GM18499 (cell line): ENCODE measurements at regions not wholly inside any gene's neighbourhood (a gene's known extent, or its start where the extent isn't known, plus 50 kb on each side); places are given as distances from the start of the nearest gene placed in this dataset.

ENCODE experiments used
- ATAC-seq: cut with Tn5 transposase; IDR thresholded peaks from one replicate; pipeline ENCODE4 v1.9.1; 2021; ENCODE audit warnings: moderate number of reproducible peaks; ENCODE audit not compliant: insufficient read depth, unreplicated experiment

DNA sequence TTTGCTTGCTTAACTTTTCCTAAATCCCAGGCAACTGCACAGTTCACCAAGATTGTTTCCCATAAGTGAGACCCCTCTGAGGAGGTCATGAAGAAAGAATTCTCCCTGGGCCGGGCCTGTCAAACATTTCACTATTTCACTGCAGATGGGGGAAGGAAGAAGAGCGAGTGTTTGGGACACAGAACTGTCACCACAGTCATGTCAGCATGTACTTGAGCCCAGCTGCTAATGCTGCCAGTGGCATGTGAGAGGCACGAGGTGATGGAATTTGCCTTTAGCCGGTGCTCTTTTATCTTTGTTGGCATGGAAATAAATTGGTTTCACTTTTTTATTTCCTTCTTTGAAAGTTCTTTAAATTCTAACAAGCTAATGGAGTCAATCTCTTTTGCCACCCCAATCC is 277.9 kb upstream of the GADL1 start:
- ATAC-seq: no peak

DNA sequence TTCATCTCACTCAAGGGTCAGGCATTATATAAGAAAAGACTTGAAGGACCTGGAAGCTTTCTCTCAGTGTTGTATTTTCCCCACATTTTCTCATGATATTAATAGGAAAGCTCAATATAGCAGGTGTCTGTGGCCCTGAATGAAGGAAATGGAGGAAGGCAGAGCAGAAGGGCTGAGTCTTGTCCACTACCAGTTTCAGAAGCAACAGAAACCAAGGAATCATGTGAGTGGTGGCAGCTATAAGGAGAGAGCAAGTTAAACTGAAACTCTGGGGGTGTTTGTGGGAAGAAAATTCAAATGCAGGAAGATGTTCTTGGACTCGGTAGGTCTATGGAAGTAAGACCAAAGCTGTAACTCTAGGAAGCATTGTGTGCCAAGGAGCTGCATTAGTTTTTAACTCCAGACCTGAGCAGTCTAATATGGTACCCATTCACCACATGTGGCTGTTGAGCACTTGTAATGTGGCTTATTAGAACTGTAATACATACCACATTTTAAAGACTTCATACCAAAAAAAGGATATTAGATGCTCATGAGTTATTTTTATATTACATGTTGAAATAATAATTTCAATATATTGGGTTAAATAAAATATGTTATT is 278.8 kb upstream of the GADL1 start:
- no peak for ATAC-seq

DNA sequence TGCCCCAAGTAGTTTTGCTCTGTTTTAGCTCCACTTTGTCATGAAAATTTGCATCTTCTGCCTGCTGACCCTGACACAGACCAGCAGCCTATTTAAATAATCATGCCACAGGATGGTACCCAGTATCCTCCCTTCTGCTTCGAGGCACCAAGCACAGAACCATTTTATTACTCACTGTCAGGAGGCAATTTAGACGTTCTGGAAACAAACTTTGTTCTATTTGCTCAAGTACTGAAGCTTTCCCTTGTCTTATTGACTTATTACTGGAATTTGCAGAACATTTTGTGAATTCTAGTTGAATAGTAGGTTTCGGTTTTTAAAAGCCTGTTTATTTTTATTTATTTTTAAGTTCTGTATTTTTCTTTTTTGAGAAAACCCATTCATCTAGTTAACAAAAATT is 279.6 kb upstream of the GADL1 start:
- ATAC-seq: no peak

DNA sequence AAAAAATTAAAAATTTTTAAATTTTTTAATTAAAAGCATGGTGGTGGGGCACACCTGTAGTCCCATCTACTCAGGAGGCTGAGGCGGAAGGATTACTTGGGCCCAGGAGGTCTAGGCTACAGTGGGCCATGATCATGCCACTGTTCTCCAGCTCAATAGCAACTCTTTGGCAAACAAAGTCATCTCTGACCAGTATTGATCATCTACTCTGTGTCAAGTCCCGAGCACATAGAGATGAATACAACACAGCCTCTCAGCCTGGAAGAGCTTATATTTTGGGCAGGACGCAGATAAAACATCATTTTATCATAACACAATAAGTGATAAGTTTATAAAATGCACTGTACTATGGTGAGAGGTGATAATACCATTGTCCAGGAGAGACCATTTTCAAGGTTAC is 281.6 kb upstream of the GADL1 start:
- ATAC-seq: no peak

DNA sequence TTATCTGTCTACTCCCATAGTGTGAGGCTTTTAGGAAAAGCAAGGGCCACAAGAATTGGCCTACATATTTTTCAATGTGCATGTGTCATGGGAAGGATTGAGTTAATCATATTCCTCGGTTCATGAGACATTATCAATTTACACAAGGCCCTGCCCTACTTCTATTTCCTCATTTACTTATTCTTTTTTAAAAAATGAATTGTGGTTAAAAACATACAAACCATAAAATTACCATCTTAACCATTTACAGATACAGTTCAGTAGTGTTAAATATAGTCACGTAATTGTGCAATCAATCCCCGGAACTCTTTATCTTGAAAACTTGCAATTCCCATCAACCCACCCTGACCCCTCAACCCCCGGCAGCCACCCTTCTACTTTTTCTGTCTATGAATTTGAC is 284.0 kb upstream of the GADL1 start:
- no peak for ATAC-seq

DNA sequence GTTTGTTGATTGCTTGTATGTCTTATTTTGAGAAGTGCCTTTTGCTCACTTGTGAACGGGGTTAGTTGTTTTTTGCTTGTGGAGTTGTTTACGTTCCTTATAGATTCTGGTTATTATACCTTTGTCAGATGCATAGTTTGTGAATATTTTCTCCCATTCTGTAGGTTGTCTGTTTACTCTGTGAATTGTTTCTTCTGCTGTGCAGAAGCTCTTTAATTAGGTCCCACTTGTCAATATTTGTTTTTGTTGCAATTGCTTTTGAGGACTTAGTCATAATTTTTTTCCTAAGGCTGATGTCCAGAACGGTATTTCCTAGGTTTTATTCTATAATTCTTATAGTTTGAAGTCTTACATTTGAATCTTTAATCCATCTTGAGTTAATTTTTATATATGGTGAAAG is 285.3 kb upstream of the GADL1 start:
- ATAC-seq: no peak

DNA sequence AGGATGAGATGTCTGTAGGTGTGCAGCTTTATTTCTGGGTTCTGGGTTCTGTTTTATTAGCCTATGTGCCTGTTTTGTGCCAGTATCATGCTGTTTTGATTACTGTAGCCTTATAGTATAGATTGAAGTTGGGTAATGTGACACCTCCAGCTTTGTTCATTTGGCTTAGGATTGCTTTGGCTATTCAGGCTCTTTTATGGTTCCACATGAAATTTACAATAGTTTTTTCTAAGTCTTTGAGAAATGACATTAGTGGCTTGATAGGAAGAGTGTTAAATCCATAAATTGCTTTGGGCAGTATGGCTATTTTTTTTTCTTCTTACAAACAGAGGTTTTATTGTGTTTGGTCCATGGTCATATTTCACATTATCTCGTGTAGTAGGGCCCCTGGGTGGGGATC is 285.8 kb upstream of the GADL1 start:
- ATAC-seq: no peak

DNA sequence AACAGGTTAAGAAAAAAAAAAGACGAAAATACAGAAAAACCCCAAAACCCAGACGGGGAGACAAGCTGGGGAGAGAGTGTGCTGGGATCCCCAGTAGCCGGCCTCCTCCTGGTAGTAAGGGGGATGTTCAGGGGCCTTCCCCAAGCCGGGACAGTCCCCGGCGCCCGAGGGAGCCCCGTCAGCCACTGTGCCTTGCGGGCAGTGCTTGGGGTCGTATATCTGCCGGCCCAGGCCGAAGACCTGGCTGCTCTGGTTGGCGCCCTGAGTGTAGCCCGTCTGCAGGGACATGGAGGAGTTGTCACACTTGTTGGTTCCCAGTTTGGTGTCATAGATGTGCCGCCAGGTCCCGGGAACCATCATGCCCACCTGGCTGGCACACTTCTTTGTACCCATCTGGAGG is 287.2 kb upstream of the GADL1 start:
- no peak for ATAC-seq

DNA sequence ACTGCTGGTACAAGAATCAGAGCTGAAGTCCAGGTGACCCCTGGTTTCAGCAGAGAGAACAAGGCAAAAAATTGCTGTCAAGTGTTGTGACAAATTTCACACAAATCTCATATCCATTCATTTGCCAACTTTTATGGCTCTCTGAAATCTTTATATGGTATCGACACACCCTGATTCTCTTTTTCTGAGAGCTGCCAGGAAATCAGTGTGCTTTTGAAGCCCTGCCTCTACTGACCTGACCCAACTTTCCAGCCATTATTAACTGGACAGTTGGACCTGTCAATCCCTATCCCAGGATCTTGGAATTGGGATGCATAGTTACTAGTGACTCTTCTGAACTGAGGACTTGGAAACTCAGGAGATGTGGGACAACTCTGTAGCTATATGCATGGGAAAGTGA is 288.2 kb upstream of the GADL1 start:
- no peak for ATAC-seq

DNA sequence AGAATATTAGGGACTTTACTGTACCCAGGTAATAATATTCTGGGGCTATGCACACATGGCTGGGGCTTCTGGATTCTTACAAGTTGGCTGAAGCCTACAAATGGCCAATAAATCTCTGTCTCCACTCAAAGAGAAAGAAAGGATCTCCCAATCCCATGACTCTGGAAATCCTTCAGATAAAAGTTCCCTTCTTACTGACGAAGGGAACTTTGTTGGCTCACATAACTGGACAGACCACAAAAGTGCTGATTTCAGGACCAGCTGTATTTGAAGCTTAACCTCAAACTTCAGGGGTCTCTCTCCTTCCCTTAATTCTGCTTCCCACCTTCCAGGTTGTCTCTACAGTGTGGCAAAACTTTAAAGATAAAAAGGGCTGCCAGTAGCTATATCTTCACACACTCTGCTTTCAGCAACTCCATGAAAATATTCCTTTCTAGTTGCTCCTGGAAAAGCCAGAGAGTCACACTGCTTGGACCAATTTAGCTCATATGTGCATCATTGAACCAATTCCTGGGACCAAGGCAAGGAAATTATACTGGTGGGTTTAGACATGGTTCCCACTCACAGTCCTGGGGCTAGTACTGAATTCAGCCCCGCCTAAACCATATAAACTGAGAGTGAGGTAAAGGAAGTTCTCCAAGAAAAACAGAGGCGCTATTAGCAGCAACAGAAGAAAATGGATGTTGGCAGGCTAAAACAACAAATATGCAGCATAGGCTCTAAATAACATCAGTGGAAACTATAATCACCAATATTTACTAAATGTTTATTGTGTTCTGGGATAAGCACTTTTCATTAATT is 290.0 kb upstream of the GADL1 start:
- no peak for ATAC-seq

DNA sequence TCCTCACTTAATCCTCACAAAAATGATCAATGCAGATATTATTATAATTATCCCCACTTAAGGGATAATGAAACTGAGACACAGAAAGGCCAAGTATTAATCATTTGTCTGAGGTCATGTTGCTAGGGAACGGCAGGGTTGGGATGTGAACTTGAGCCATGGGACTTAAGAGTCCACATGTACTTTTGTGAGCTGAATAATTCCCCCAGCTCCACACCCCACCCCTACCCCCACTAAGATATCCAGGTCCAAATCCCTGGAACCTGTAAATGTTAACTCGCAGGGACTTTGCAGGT is 290.5 kb upstream of the GADL1 start:
- ATAC-seq: no peak

DNA sequence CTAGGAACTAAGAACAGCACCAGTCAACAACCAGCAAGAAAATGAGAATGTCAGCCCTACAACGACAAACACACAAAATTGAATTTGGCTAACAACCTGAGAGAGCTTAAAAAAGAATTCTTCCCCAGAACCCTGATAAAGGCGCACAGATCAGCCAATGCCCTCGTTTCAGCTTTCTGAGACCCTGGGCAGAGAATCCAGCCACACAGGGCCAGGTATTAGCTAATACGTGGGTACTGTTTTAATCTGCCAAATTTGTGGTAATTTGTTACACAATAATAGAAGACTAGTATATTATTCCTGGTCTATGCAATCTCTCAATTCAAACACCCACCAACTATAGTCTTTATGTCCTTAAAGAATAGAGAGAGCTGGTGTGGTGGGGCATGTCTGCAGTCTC is 291.6 kb upstream of the GADL1 start:
- ATAC-seq: no peak

DNA sequence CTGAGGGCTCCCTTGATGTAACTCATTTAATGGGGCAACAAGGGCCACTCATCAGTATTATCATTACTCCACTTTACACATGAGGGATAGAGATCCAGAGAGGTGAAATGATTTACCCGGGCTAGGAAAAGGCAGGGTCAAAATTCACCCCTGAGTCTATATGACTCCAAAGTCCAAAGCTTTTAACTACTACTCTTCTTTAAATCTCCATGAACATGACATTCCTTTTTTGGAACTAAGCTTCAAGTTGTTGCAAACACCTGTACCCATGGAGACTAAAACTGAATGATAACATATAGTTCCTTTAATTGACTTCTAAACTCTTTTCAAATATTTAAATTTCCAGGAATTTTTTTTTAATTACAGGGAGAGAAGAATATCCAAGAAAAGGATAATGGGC is 292.9 kb upstream of the GADL1 start:
- ATAC-seq: no peak

DNA sequence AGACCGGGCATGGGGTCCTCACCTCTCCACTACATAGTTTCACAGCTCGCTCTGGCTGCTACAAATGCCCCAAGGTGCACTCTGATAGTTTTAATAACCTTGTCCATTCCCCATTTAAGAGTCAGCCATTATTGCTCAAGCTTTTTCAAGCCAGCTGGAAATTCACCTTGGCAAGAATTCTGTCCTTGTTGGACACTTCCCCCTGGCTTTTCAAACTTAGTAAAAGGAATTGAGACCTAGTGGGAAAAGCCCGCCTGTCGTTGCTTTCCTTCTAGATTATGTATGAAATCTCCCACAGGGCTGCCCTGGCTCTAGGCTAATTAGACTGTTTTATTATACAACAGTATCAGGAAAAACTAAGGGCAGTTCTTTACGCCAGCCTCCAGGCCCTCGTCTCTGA is 293.7 kb upstream of the GADL1 start:
- no peak for ATAC-seq

DNA sequence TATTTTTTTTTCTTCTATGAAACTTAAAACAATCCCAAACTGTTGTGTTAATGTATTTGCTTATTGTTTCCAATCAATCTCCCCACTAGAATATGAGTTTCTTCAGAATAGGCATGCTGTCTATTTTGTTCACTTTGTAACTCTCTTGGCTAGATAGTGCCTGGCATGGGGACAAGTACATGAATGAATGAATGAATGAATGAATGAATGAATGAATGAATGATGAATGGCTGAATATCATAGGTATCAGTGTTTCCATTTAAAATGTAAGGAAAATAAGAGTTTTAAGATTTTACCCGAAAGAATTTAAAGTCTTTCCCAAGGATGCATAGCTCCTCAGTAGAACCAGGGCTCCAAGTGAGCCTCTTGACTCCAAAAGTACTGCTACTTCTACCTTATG is 294.9 kb upstream of the GADL1 start:
- no peak for ATAC-seq

DNA sequence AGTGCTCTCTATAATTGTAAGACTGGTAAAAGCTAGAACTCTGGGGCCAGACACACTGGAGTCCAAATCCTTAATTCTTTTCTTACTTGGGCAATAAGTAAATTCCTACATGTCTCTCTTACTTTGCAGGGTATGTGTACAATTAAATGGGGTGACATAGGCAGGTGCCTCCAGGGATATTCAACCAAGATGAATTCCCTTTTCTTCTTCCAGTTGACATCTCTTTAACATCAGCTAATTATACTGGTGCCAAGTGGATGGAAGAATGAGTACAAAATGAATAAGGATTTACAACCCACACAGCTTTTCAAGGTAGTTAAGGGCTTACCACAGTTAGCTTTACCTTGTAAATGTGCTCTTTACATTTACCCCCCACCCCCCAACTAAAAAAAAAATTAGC is 295.5 kb upstream of the GADL1 start:
- ATAC-seq: no peak

DNA sequence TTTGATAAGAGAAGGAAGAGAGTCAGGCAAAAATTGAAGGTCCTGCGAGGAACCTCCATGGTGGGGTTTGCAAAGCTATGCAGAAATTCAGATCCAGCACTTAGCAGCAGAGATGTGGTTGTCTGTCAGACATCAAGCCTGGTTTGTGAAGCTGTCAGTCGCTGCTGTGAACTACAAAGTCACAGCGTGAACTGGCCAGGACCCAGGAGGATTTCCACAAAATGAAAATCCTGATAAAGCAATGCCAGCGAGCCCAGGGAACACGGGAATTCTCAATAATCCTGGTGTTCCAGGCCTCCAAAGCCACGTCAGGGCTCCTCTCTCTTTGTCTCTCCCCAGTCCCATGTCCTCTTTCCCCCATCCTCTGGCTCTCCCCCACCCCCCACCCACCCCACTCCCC is 296.9 kb upstream of the GADL1 start:
- ATAC-seq: no peak

DNA sequence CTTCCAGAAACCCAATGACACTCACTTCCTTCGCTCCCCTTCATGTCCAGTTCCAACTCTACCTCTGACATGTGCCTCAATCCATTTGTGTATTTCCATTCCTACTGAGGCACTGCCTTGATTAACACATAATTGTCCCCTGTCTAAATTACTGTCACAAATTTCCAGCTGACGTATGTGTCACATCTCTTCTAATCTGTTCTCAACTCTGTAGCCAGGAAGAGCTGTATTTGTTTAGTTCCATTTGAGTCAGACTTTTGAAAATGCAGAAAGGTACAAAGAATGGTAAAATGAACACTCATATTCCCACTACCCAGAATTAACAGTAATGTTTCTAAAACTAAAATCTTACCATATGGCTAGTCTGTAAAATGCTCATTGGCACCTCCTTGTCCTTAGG is 299.0 kb upstream of the GADL1 start:
- no peak for ATAC-seq

DNA sequence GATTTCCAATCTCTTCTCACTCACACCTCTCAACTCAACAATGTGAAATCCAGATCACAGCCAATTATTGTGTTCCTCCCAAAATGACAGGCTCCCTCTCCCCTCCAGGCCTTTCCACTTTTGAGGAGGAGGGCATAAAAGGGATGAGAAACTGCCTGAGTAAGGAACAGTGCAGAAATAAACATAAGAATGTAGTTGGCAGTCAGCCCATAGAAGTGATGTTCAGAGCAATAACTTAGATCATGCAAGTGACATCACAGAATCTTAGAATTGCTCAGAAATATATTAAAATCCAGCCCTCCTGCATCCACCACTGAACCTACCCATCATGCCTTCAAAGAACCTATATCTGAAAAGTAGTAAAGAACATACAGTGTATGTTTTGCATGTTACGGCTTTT is 299.4 kb upstream of the GADL1 start:
- no peak for ATAC-seq

DNA sequence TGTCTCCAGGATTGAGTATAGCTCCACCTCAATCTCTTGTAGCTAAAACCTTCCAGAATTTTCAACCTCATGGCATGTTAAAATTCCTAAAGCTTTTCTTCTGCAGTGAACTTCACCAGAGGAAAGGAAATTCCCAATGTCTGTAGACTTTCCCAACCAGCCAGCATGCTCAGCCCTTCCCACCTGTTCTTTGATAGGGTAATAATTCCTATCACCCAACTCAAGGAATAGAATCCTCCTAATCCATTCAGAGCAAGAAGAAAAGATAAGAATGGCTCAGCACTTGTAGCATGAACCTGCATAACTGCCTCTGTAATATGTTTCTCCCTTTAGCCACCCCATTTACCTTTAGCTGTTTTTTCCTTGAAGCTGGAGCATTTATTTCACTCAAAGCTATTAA is 301.8 kb upstream of the GADL1 start:
- ATAC-seq: no peak

DNA sequence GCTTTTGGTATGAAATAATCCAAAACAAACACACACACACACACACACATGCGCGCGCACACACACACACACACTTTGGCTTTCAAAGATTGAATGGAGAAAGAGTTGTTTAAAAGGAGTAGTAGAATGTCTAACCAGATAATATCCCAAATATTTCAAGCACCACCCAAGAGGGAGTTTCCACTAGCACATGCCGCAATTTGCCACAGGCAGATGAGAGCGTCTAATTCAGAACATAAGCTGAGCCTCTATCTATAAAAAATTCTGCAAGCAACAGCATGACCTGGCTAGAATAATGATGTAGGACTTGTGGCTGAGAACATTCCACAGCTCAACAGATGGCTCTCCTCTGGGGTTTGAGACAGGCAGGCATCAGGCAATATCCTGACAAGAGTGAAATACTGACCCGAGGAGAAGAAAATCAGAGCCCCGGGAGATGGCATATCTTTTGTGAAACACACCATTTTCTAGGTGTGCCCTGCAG is 302.5 kb upstream of the GADL1 start:
- no peak for ATAC-seq

DNA sequence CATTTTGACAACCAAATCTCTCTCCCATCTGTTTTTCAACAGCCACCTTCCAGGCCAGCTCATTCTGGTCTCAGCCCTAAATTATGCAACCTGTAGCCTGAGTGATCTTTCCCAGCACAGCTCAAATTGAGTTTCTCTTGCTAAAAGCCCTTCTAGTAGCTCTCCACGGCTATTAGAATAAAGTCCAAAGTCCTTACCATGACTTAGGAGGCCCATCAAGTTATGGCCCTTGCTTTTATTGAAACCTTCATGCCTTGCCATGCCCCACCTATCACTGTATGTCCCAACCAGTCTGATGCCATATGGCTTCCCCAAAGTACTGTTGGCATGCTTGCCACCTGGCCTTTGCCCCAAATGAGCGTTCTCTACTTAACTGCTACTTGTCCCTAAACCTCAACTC is 303.5 kb upstream of the GADL1 start:
- no peak for ATAC-seq
